C4-2B (cell line): ENCODE measurements at regions not wholly inside any gene's neighbourhood (a gene's known extent, or its start where the extent isn't known, plus 50 kb on each side); places are given as distances from the start of the nearest gene placed in this dataset.

ENCODE experiments used
- ZFX ChIP-seq: fragments of 450-650 bp; IDR thresholded peaks from 2 replicates; pipeline ENCODE4 v1.6.1; 2017
- TF ChIP-seq, protein P1 (sequence below): fragments of 450-650 bp; conservative IDR thresholded peaks from 2 replicates; pipeline ENCODE4 v1.5.1; 2017; ENCODE audit warnings: mild to moderate bottlenecking

DNA sequence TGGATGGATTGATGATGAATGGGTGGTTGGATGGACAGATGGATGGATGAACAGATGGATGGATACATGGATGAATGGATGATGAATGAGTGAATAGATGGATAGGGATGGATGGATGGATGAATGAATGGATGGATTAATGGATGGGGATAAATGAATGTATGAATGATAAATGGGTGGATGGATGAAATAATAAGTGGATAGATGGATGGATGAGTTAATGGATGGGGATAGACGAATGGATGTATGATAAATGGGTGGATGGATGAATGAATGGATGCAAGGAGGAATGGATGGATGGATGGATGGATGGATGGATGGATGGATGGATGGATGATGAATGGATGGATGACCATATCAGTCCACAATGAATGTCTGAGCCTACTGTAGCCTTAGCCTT is 381.9 kb downstream of the SETD4 start:
- TF ChIP-seq, protein P1, sequence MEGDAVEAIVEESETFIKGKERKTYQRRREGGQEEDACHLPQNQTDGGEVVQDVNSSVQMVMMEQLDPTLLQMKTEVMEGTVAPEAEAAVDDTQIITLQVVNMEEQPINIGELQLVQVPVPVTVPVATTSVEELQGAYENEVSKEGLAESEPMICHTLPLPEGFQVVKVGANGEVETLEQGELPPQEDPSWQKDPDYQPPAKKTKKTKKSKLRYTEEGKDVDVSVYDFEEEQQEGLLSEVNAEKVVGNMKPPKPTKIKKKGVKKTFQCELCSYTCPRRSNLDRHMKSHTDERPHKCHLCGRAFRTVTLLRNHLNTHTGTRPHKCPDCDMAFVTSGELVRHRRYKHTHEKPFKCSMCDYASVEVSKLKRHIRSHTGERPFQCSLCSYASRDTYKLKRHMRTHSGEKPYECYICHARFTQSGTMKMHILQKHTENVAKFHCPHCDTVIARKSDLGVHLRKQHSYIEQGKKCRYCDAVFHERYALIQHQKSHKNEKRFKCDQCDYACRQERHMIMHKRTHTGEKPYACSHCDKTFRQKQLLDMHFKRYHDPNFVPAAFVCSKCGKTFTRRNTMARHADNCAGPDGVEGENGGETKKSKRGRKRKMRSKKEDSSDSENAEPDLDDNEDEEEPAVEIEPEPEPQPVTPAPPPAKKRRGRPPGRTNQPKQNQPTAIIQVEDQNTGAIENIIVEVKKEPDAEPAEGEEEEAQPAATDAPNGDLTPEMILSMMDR = no peak
- no peak for TF ChIP-seq ZFX
